Smooth muscle cell (in vitro differentiated cells): ENCODE measurements at regions not wholly inside any gene's neighbourhood (a gene's known extent, or its start where the extent isn't known, plus 50 kb on each side); places are given as distances from the start of the nearest gene placed in this dataset.

Experiments used
- DNase-seq: peaks from one replicate; lab custom pipeline; 2025; ENCODE audit not compliant: unreplicated experiment; lab: John Stamatoyannopoulos, UW
- H2AFZ ChIP-seq: fragments of 200-600 bp; sonication (generic); 2 replicates; pipeline ENCODE4 v1.6.0; 2016; ENCODE audit warnings: antibody characterized with exemption, low read depth, mild to moderate bottlenecking
- H3F3A ChIP-seq: fragments of 200-600 bp; sonication (generic); 2 replicates; pipeline ENCODE4 v1.6.0; 2017; ENCODE audit warnings: antibody characterized with exemption, low read depth
- H3K27ac ChIP-seq: fragments of 200-600 bp; sonication (generic); 2 replicates; pipeline ENCODE4 v1.5.1; 2016; ENCODE audit warnings: low read depth, mild to moderate bottlenecking
- H3K27me3 ChIP-seq: fragments of 200-600 bp; sonication (generic); 2 replicates; pipeline ENCODE4 v1.6.1; 2016; ENCODE audit warnings: low read depth, mild to moderate bottlenecking
- H3K36me3 ChIP-seq: fragments of 200-600 bp; sonication (generic); 2 replicates; pipeline ENCODE4 v1.5.1; 2016; ENCODE audit warnings: low read depth
- H3K4me1 ChIP-seq: fragments of 200-600 bp; sonication (generic); 2 replicates; pipeline ENCODE4 v1.5.1; 2016; ENCODE audit warnings: low read depth
- H3K4me2 ChIP-seq: fragments of 200-600 bp; sonication (generic); 2 replicates; pipeline ENCODE4 v1.6.0; 2016; ENCODE audit warnings: mild to moderate bottlenecking
- H3K4me3 ChIP-seq: fragments of 200-600 bp; sonication (generic); 2 replicates; pipeline ENCODE4 v1.5.1; 2016; ENCODE audit warnings: mild to moderate bottlenecking
- H3K79me2 ChIP-seq: fragments of 200-600 bp; sonication (generic); 2 replicates; pipeline ENCODE4 v1.6.0; 2016; ENCODE audit warnings: low read depth, mild to moderate bottlenecking
- H3K9ac ChIP-seq: fragments of 200-600 bp; sonication (generic); 2 replicates; pipeline ENCODE4 v1.6.0; 2016; ENCODE audit warnings: low read depth
- H3K9me3 ChIP-seq: fragments of 200-600 bp; sonication (generic); replicated peaks from 2 replicates; pipeline ENCODE4 v1.5.1; 2016; ENCODE audit warnings: low read depth
- H4K20me1 ChIP-seq: fragments of 200-600 bp; sonication (generic); 2 replicates; pipeline ENCODE4 v1.6.0; 2016; ENCODE audit warnings: low read depth
- CTCF ChIP-seq: fragments of 200-600 bp; sonication (generic); IDR thresholded peaks from 2 replicates; pipeline ENCODE4 v1.5.1; 2017; ENCODE audit warnings: borderline replicate concordance, mild to moderate bottlenecking, antibody characterized with exemption; ENCODE audit not compliant: insufficient read depth, poor library complexity, severe bottlenecking
- WGBS: methylation state at CpG from one replicate; pipeline ENCODE4 v1.1.7; 2016; ENCODE audit warnings: low lambda C conversion rate; 5-methylcytosine and 5-hydroxymethylcytosine counted together

GRCh38 chr7:110372685-110373084 lies 718.2 kb upstream of the LRRN3 start:
- no peaks in the 10 kb centered on the region for H3K9me3 ChIP-seq
- H3K4me1 ChIP-seq: peaks cover 24% of the 10 kb centered on the region
- no peak for TF ChIP-seq CTCF
- DNase-seq: no peak
- no peak overlapping the region for H3K4me3 ChIP-seq
- no peak overlapping the region for H2AFZ ChIP-seq
- H3K36me3 ChIP-seq: no peaks in the 10 kb centered on the region
- no peak overlapping the region for H3K4me2 ChIP-seq
- no peaks in the 10 kb centered on the region for H4K20me1 ChIP-seq
- WGBS: 90% methylated on average over 2 of the region's 2 CpGs
- no peaks in the 10 kb centered on the region for H3F3A ChIP-seq
- no peaks in the 10 kb centered on the region for H3K79me2 ChIP-seq
- no peaks in the 10 kb centered on the region for H3K27me3 ChIP-seq
- H3K9ac ChIP-seq: no peak overlapping the region
- no peak overlapping the region for H3K27ac ChIP-seq

GRCh38 chr7:110373416-110373815 lies 717.5 kb upstream of the LRRN3 start:
- WGBS: 91% methylated on average over 1 of the region's 1 CpG
- H3F3A ChIP-seq: no peaks in the 10 kb centered on the region
- no peaks in the 10 kb centered on the region for H3K9me3 ChIP-seq
- H3K36me3 ChIP-seq: no peaks in the 10 kb centered on the region
- no peak for DNase-seq
- TF ChIP-seq CTCF: no peak
- H3K4me3 ChIP-seq: no peak overlapping the region
- H3K4me2 ChIP-seq: no peak overlapping the region
- H3K27ac ChIP-seq: no peak overlapping the region
- H2AFZ ChIP-seq: no peak overlapping the region
- no peaks in the 10 kb centered on the region for H4K20me1 ChIP-seq
- H3K79me2 ChIP-seq: no peaks in the 10 kb centered on the region
- peaks cover 24% of the 10 kb centered on the region for H3K4me1 ChIP-seq
- H3K27me3 ChIP-seq: no peaks in the 10 kb centered on the region
- H3K9ac ChIP-seq: no peak overlapping the region

GRCh38 chr7:110373859-110374258 lies 717.1 kb upstream of the LRRN3 start:
- Histone ChIP-seq H3K4me1 (peaks cover 24% of the 10 kb centered on the region), H2AFZ (no peak overlapping the region), H3K4me2 (no peak overlapping the region), H3K27ac (no peak overlapping the region), H3K79me2 (no peaks in the 10 kb centered on the region), H3K9ac (no peak overlapping the region), H3K36me3 (no peaks in the 10 kb centered on the region), H3K9me3 (no peaks in the 10 kb centered on the region), H4K20me1 (no peaks in the 10 kb centered on the region), H3F3A (no peaks in the 10 kb centered on the region), H3K4me3 (no peak overlapping the region), H3K27me3 (no peaks in the 10 kb centered on the region)
- 64% methylated on average over 2 of the region's 2 CpGs for WGBS
- no peak for DNase-seq
- TF ChIP-seq CTCF: no peak

- WGBS: 92% methylated on average over 1 of the region's 1 CpG
Measured at GRCh38 chr7:110375068-110375467, 715.9 kb upstream of the LRRN3 start.

More at GRCh38 chr7:110375068-110375467, 715.9 kb upstream of the LRRN3 start:
- no peaks in the 10 kb centered on the region for H3K9me3 ChIP-seq
- no peak for TF ChIP-seq CTCF
- no peaks in the 10 kb centered on the region for H3K79me2 ChIP-seq
- peaks cover 24% of the 10 kb centered on the region for H3K4me1 ChIP-seq
- H4K20me1 ChIP-seq: no peaks in the 10 kb centered on the region
- no peak overlapping the region for H2AFZ ChIP-seq
- no peak overlapping the region for H3K4me3 ChIP-seq
- H3K9ac ChIP-seq: no peak overlapping the region
- H3K4me2 ChIP-seq: no peak overlapping the region
- no peaks in the 10 kb centered on the region for H3F3A ChIP-seq
- no peak for DNase-seq
- no peaks in the 10 kb centered on the region for H3K27me3 ChIP-seq
- H3K36me3 ChIP-seq: no peaks in the 10 kb centered on the region
- no peak overlapping the region for H3K27ac ChIP-seq
